Stomach (tissue), 4 donors: ENCODE measurements at regions not wholly inside any gene's neighbourhood (a gene's known extent, or its start where the extent isn't known, plus 50 kb on each side); places are given as distances from the start of the nearest gene placed in this dataset.
"Not testable (repeated sequence)": the region's sequence is repeated elsewhere in the genome, so short reads cannot be mapped to it uniquely, and the experiment has no call there.

Experiments
- POLR2A ChIP-seq, 4 donors: fragments of 450-650 bp; IDR thresholded peaks; one replicate each; pipeline ENCODE4 v1.6.1; 2016; ENCODE audit warnings: antibody characterized with exemption in 4 of 4, control low read depth in 2 of 4, mild to moderate bottlenecking in 1 of 4, moderate library complexity in 1 of 4
- TF ChIP-seq, protein P1 (sequence below), 7 experiments: fragments of 450-650 bp in 4 of 7; fragments of 200-600 bp in 3 of 7; sonication (generic) in 3 of 7; IDR thresholded peaks; one replicate each; pipeline ENCODE4 v1.5.1; 2016 to 2019; ENCODE audit warnings: antibody characterized with exemption in 7 of 7, control low read depth in 2 of 7, mild to moderate bottlenecking in 1 of 7

DNA sequence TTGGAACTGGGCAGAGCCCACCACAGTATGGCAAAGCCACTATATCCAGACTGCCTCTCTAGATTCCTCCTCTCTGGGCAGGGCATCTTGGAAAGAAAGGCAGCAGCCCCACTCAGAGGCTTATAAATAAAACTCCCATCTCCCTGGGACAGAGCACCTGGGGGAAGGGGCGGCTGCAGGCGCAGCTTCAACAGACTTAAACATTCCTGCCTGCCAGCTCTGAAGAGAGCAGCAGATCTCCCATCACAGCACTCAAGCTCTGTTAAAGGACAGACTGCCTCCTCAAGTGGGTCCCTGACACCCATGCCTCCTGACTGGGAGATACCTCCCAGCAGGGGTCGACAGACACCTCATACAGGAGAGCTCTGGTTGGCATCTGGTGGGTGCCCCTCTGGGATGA lies 193.6 kb downstream of the MREG start:
- TF ChIP-seq, protein P1, sequence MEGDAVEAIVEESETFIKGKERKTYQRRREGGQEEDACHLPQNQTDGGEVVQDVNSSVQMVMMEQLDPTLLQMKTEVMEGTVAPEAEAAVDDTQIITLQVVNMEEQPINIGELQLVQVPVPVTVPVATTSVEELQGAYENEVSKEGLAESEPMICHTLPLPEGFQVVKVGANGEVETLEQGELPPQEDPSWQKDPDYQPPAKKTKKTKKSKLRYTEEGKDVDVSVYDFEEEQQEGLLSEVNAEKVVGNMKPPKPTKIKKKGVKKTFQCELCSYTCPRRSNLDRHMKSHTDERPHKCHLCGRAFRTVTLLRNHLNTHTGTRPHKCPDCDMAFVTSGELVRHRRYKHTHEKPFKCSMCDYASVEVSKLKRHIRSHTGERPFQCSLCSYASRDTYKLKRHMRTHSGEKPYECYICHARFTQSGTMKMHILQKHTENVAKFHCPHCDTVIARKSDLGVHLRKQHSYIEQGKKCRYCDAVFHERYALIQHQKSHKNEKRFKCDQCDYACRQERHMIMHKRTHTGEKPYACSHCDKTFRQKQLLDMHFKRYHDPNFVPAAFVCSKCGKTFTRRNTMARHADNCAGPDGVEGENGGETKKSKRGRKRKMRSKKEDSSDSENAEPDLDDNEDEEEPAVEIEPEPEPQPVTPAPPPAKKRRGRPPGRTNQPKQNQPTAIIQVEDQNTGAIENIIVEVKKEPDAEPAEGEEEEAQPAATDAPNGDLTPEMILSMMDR (IDR thresholded peaks at IDR 0.05), result not testable (repeated sequence)
- not testable (repeated sequence) for TF ChIP-seq POLR2A (IDR thresholded peaks at IDR 0.05)
